ENCODE measurements at regions not wholly inside any gene's neighbourhood (a gene's known extent, or its start where the extent isn't known, plus 50 kb on each side); places are given as distances from the start of the nearest gene placed in this dataset.
"Not testable (repeated sequence)": the region's sequence is repeated elsewhere in the genome, so short reads cannot be mapped to it uniquely, and the experiment has no call there.

- H3K27ac ChIP-seq (ENCODE audit: low read depth, low read length); H3K56ac ChIP-seq (ENCODE audit: low read length); H3K4ac ChIP-seq (ENCODE audit: low read depth, low read length); H3K79me2 ChIP-seq (ENCODE audit: control insufficient read depth, insufficient read depth, low read length); H2BK5ac ChIP-seq (ENCODE audit: low read length); H3K36me3 ChIP-seq (ENCODE audit: control insufficient read depth, insufficient read depth, low read length); H2AK5ac ChIP-seq (ENCODE audit: low read length); H3K9ac ChIP-seq (ENCODE audit: low read length); H3K4me2 ChIP-seq (ENCODE audit: low read length); H4K5ac ChIP-seq (ENCODE audit: low read length); H3K4me3 ChIP-seq (ENCODE audit: low read length); H3K18ac ChIP-seq (ENCODE audit: low read length); DNase-seq; H3K4me1 ChIP-seq (ENCODE audit: control insufficient read depth, low read depth, low read length); H3K27me3 ChIP-seq (ENCODE audit: insufficient read depth, low read length, poor library complexity); H4K8ac ChIP-seq (ENCODE audit: low read depth, low read length); H3K79me1 ChIP-seq (ENCODE audit: low read length); H2BK15ac ChIP-seq (replicated peaks; ENCODE audit: low read depth); H2BK120ac ChIP-seq (ENCODE audit: low read depth, low read length); H3K23ac ChIP-seq (ENCODE audit: low read length): not testable (repeated sequence)
- no CpG with 5 or more reads among the region's 3 CpGs for WGBS (ENCODE audit: extremely low coverage, insufficient coverage, low lambda C conversion rate)
Observed at GRCh38 chr1:143824266-143824665, 147.5 kb downstream of the FAM72C start.

DNA sequence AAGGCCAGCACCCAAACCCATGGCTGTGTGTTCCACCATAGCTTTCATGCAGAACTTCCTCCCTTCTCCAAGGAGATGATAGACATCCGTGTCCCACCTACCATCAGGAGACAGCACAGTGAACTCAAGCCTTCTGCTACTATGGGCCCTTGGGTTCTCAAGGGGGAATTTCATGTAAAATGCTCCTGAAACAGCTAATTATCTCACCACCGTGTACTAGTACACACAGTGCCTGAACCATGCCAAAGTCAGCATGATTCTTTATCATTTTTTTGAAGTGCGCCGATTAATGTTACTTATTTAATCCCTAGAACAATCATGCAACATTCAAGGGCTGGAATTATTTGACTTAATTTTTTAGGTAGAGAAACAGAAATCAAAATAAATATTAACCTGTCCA, 151.7 kb downstream of the FAM72C start:
- H3K27me3 ChIP-seq (ENCODE audit: insufficient read depth, low read length, poor library complexity); H4K5ac ChIP-seq (ENCODE audit: low read length): not testable (repeated sequence)
- no CpG with 5 or more reads among the region's 4 CpGs for WGBS (ENCODE audit: extremely low coverage, insufficient coverage, low lambda C conversion rate)

DNA sequence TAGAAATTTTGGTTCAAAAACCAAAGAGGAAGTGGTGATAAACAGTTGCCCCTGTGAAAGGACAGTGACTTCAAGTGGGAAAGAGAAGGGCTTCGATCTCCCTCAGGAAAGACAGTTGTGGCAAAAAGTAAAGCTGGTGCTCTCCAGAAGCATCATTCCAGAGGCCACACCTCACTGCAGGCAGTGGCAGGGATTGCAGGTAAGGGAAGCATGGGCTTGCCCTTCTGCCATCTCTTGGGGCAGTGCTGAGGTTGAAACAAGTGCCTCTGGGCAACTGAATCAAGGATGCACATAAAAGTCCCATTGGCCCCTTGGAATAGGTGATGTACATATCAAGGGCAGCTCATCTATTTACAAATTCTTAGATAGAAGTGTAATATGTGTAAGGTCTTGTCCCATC, 155.4 kb downstream of the FAM72C start:
- not testable (repeated sequence) for H3K27ac ChIP-seq (ENCODE audit: low read depth, low read length); H4K8ac ChIP-seq (ENCODE audit: low read depth, low read length); H2BK15ac ChIP-seq (replicated peaks; ENCODE audit: low read depth); H3K4me1 ChIP-seq (ENCODE audit: control insufficient read depth, low read depth, low read length); H2BK120ac ChIP-seq (ENCODE audit: low read depth, low read length); H3K4me2 ChIP-seq (ENCODE audit: low read length); DNase-seq; H3K23ac ChIP-seq (ENCODE audit: low read length); H3K18ac ChIP-seq (ENCODE audit: low read length); H2AK5ac ChIP-seq (ENCODE audit: low read length); H3K79me2 ChIP-seq (ENCODE audit: control insufficient read depth, insufficient read depth, low read length); H3K56ac ChIP-seq (ENCODE audit: low read length); H3K36me3 ChIP-seq (ENCODE audit: control insufficient read depth, insufficient read depth, low read length); H3K9ac ChIP-seq (ENCODE audit: low read length); H3K27me3 ChIP-seq (ENCODE audit: insufficient read depth, low read length, poor library complexity); H3K79me1 ChIP-seq (ENCODE audit: low read length); H3K4me3 ChIP-seq (ENCODE audit: low read length); H2BK5ac ChIP-seq (ENCODE audit: low read length); H3K4ac ChIP-seq (ENCODE audit: low read depth, low read length); H4K5ac ChIP-seq (ENCODE audit: low read length)
- WGBS (ENCODE audit: extremely low coverage, insufficient coverage, low lambda C conversion rate) = no CpG with 5 or more reads among the region's 1 CpG

More for the DNA sequence above, 151.7 kb downstream of the FAM72C start:
- H3K56ac ChIP-seq (ENCODE audit: low read length); H3K9ac ChIP-seq (ENCODE audit: low read length); H3K4me3 ChIP-seq (ENCODE audit: low read length); DNase-seq; H3K18ac ChIP-seq (ENCODE audit: low read length); H2BK15ac ChIP-seq (replicated peaks; ENCODE audit: low read depth); H2BK5ac ChIP-seq (ENCODE audit: low read length); H3K4ac ChIP-seq (ENCODE audit: low read depth, low read length); H3K4me2 ChIP-seq (ENCODE audit: low read length); H3K36me3 ChIP-seq (ENCODE audit: control insufficient read depth, insufficient read depth, low read length); H3K79me2 ChIP-seq (ENCODE audit: control insufficient read depth, insufficient read depth, low read length); H3K4me1 ChIP-seq (ENCODE audit: control insufficient read depth, low read depth, low read length); H3K23ac ChIP-seq (ENCODE audit: low read length); H2BK120ac ChIP-seq (ENCODE audit: low read depth, low read length); H3K27ac ChIP-seq (ENCODE audit: low read depth, low read length); H2AK5ac ChIP-seq (ENCODE audit: low read length); H4K8ac ChIP-seq (ENCODE audit: low read depth, low read length); H3K79me1 ChIP-seq (ENCODE audit: low read length): not testable (repeated sequence)

DNA sequence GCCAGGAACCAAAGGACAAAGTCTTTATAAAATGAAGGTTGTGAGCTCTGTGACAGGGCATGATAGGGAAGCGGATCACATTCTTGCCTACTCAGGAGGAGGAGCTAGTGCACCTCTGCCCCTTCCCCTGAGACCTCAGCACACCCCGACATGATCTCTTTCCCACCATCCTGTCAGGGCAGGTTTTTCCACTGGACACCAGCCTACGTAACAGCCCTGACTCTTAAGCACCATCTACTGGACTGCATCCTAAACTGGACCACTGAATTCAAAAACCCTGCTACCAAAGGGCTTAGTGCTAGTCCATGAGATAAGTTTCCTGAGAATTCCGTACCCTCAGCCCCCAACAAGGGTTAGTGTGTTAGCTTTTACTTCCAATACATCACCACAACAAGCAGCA, 166.4 kb downstream of the FAM72C start:
- H3K79me2 ChIP-seq (ENCODE audit: control insufficient read depth, insufficient read depth, low read length); H3K18ac ChIP-seq (ENCODE audit: low read length); H3K4ac ChIP-seq (ENCODE audit: low read depth, low read length); H3K56ac ChIP-seq (ENCODE audit: low read length); H3K79me1 ChIP-seq (ENCODE audit: low read length); H4K8ac ChIP-seq (ENCODE audit: low read depth, low read length); H2BK120ac ChIP-seq (ENCODE audit: low read depth, low read length); H3K9ac ChIP-seq (ENCODE audit: low read length); DNase-seq; H3K4me1 ChIP-seq (ENCODE audit: control insufficient read depth, low read depth, low read length); H3K4me3 ChIP-seq (ENCODE audit: low read length); H4K5ac ChIP-seq (ENCODE audit: low read length); H3K36me3 ChIP-seq (ENCODE audit: control insufficient read depth, insufficient read depth, low read length); H3K27me3 ChIP-seq (ENCODE audit: insufficient read depth, low read length, poor library complexity); H2AK5ac ChIP-seq (ENCODE audit: low read length); H3K4me2 ChIP-seq (ENCODE audit: low read length); H2BK5ac ChIP-seq (ENCODE audit: low read length); H3K27ac ChIP-seq (ENCODE audit: low read depth, low read length); H2BK15ac ChIP-seq (replicated peaks; ENCODE audit: low read depth); H3K23ac ChIP-seq (ENCODE audit: low read length): not testable (repeated sequence)
- WGBS (ENCODE audit: extremely low coverage, insufficient coverage, low lambda C conversion rate) = no CpG with 5 or more reads among the region's 4 CpGs

GRCh38 chr1:143804707-143805356, 167.0 kb downstream of the FAM72C start:
- WGBS (ENCODE audit: extremely low coverage, insufficient coverage, low lambda C conversion rate) = no CpG with 5 or more reads among the region's 16 CpGs

GRCh38 chr1:143803927-143804411, 167.8 kb downstream of the FAM72C start:
- H3K4ac ChIP-seq (ENCODE audit: low read depth, low read length); H3K23ac ChIP-seq (ENCODE audit: low read length); H3K4me1 ChIP-seq (ENCODE audit: control insufficient read depth, low read depth, low read length); H3K27ac ChIP-seq (ENCODE audit: low read depth, low read length); H3K27me3 ChIP-seq (ENCODE audit: insufficient read depth, low read length, poor library complexity); H3K18ac ChIP-seq (ENCODE audit: low read length); H3K56ac ChIP-seq (ENCODE audit: low read length); H4K5ac ChIP-seq (ENCODE audit: low read length); H3K4me3 ChIP-seq (ENCODE audit: low read length); H3K9ac ChIP-seq (ENCODE audit: low read length); H3K79me2 ChIP-seq (ENCODE audit: control insufficient read depth, insufficient read depth, low read length); H2BK15ac ChIP-seq (replicated peaks; ENCODE audit: low read depth); H3K4me2 ChIP-seq (ENCODE audit: low read length); H3K79me1 ChIP-seq (ENCODE audit: low read length); H2BK5ac ChIP-seq (ENCODE audit: low read length); H2BK120ac ChIP-seq (ENCODE audit: low read depth, low read length); H2AK5ac ChIP-seq (ENCODE audit: low read length); H4K8ac ChIP-seq (ENCODE audit: low read depth, low read length); H3K36me3 ChIP-seq (ENCODE audit: control insufficient read depth, insufficient read depth, low read length): not testable (repeated sequence)
- DNase-seq = peak; percentile 14
- WGBS (ENCODE audit: extremely low coverage, insufficient coverage, low lambda C conversion rate) = no CpG with 5 or more reads among the region's 26 CpGs

More at GRCh38 chr1:143804707-143805356, 167.0 kb downstream of the FAM72C start:
- not testable (repeated sequence) for H4K8ac ChIP-seq (ENCODE audit: low read depth, low read length); H3K79me2 ChIP-seq (ENCODE audit: control insufficient read depth, insufficient read depth, low read length); H3K9ac ChIP-seq (ENCODE audit: low read length); H3K4me3 ChIP-seq (ENCODE audit: low read length); H3K56ac ChIP-seq (ENCODE audit: low read length); H3K4ac ChIP-seq (ENCODE audit: low read depth, low read length); H2BK120ac ChIP-seq (ENCODE audit: low read depth, low read length); H2AK5ac ChIP-seq (ENCODE audit: low read length); H3K36me3 ChIP-seq (ENCODE audit: control insufficient read depth, insufficient read depth, low read length); H3K4me2 ChIP-seq (ENCODE audit: low read length); H3K4me1 ChIP-seq (ENCODE audit: control insufficient read depth, low read depth, low read length); H2BK15ac ChIP-seq (replicated peaks; ENCODE audit: low read depth); H2BK5ac ChIP-seq (ENCODE audit: low read length); H3K27ac ChIP-seq (ENCODE audit: low read depth, low read length); H3K23ac ChIP-seq (ENCODE audit: low read length); H3K18ac ChIP-seq (ENCODE audit: low read length); H3K79me1 ChIP-seq (ENCODE audit: low read length); DNase-seq; H4K5ac ChIP-seq (ENCODE audit: low read length); H3K27me3 ChIP-seq (ENCODE audit: insufficient read depth, low read length, poor library complexity)

Measured in mesendoderm (in vitro differentiated cells).